Spleen (tissue), 7 donors: ENCODE measurements at regions not wholly inside any gene's neighbourhood (a gene's known extent, or its start where the extent isn't known, plus 50 kb on each side); places are given as distances from the start of the nearest gene placed in this dataset.

Experiments
- POLR2A ChIP-seq, 3 donors: fragments of 450-650 bp; IDR thresholded peaks; one replicate each; pipeline ENCODE4 v1.5.1; 2017; ENCODE audit warnings: antibody characterized with exemption in 3 of 3, mild to moderate bottlenecking in 1 of 3
- TF ChIP-seq, protein P1 (sequence below), 11 experiments: fragments of 200-600 bp in 7 of 11; fragments of 450-650 bp in 4 of 11; sonication (generic) in 4 of 11; IDR thresholded peaks in 8 of 11; conservative IDR thresholded peaks in 3 of 11; 1 replicate in 7 of 11; 2 replicates in 4 of 11; pipeline versions ENCODE4 v1.4.0 to v1.8.0; 2016 to 2021; ENCODE audit warnings: antibody characterized with exemption in 11 of 11, inconsistent platforms in 4 of 11, mild to moderate bottlenecking in 1 of 11
- donor health status: DM: no; HTN: no; CAD: no; lungs with moderate emphysema.
- donor health status: DM: no; HTN: no; CAD: no.
- donor health status: DM: no; HTN: no; CAD: no.

DNA sequence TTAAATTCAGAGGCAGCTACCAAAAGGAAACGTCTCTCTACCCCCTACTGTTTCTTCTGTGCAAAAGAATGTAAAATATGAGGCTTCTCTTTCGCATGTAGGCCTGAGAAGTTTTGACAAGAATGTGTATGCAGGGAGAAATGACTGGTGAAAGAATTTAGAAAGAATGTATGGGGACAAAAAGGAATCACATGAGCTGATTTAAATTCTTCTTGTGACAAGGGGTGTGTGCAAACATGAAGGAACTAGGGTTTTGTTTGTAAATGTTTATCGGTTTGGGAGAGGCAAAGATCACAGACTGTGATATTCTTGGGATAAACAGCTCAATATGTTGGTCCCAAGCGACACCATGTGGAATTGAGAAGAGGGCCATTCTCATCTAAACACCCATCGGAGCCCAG lies 345.2 kb upstream of the VRK2 start:
- TF ChIP-seq, protein P1, sequence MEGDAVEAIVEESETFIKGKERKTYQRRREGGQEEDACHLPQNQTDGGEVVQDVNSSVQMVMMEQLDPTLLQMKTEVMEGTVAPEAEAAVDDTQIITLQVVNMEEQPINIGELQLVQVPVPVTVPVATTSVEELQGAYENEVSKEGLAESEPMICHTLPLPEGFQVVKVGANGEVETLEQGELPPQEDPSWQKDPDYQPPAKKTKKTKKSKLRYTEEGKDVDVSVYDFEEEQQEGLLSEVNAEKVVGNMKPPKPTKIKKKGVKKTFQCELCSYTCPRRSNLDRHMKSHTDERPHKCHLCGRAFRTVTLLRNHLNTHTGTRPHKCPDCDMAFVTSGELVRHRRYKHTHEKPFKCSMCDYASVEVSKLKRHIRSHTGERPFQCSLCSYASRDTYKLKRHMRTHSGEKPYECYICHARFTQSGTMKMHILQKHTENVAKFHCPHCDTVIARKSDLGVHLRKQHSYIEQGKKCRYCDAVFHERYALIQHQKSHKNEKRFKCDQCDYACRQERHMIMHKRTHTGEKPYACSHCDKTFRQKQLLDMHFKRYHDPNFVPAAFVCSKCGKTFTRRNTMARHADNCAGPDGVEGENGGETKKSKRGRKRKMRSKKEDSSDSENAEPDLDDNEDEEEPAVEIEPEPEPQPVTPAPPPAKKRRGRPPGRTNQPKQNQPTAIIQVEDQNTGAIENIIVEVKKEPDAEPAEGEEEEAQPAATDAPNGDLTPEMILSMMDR (IDR thresholded peaks at IDR 0.05 in 8 of 11, conservative IDR thresholded peaks at IDR 0.05 in 3 of 11) = no peak
- no peak for TF ChIP-seq POLR2A (IDR thresholded peaks at IDR 0.05)
